Stomach smooth muscle (tissue), 2 donors: ENCODE measurements at regions not wholly inside any gene's neighbourhood (a gene's known extent, or its start where the extent isn't known, plus 50 kb on each side); places are given as distances from the start of the nearest gene placed in this dataset.

Experiments
- H3K27ac ChIP-seq: one replicate; pipeline ENCODE4 v1.7.0; 2013; ENCODE audit warnings: mild to moderate bottlenecking, low read length, inconsistent platforms
- H3K27me3 ChIP-seq, 2 donors: one replicate each; pipeline ENCODE4 v1.7.0; 2013; ENCODE audit warnings: low read length in 2 of 2; ENCODE audit not compliant: insufficient read depth in 2 of 2, control insufficient read depth in 1 of 2
- H3K36me3 ChIP-seq, 2 donors: one replicate each; pipeline ENCODE4 v1.7.0; 2013; ENCODE audit warnings: low read length in 2 of 2; ENCODE audit not compliant: control insufficient read depth in 2 of 2, insufficient read depth in 2 of 2
- H3K4me1 ChIP-seq: one replicate; pipeline ENCODE4 v1.7.0; 2013; ENCODE audit warnings: low read length; ENCODE audit not compliant: control insufficient read depth, insufficient read depth
- H3K4me3 ChIP-seq, 2 donors: one replicate each; pipeline ENCODE4 v1.7.0; 2013; ENCODE audit warnings: low read length in 2 of 2
- H3K9ac ChIP-seq, 2 donors: one replicate each; pipeline ENCODE4 v1.7.0; 2013; ENCODE audit warnings: low read length in 2 of 2, mild to moderate bottlenecking in 1 of 2
- H3K9me3 ChIP-seq, 2 donors: one replicate each; pipeline ENCODE4 v1.7.0; 2013; ENCODE audit warnings: low read length in 2 of 2; ENCODE audit not compliant: control insufficient read depth in 2 of 2
- donor health status: healthy.
- donor health status: Pancreatic carcinoma.

- Histone ChIP-seq H3K4me3 (no peak overlapping the region), H3K9me3 (no peaks in the 10 kb centered on the region), H3K27ac (no peak overlapping the region), H3K9ac (no peak overlapping the region), H3K4me1 (no peaks in the 10 kb centered on the region), H3K27me3 (no peaks in the 10 kb centered on the region), H3K36me3 (no peaks in the 10 kb centered on the region)
Observed at GRCh38 chr3:148205977-148206376, 491.7 kb upstream of the AGTR1 start.

GRCh38 chr3:148206446-148206845, 491.3 kb upstream of the AGTR1 start:
- Histone ChIP-seq H3K4me3 (no peak overlapping the region), H3K4me1 (no peaks in the 10 kb centered on the region), H3K27me3 (no peaks in the 10 kb centered on the region), H3K9me3 (no peaks in the 10 kb centered on the region), H3K9ac (no peak overlapping the region), H3K36me3 (no peaks in the 10 kb centered on the region), H3K27ac (no peak overlapping the region)

GRCh38 chr3:148208975-148209374, 488.7 kb upstream of the AGTR1 start:
- H3K27ac ChIP-seq = no peak overlapping the region
- H3K4me1 ChIP-seq = no peaks in the 10 kb centered on the region
- H3K4me3 ChIP-seq = no peak overlapping the region
- no peak overlapping the region for H3K9ac ChIP-seq
- H3K27me3 ChIP-seq = no peaks in the 10 kb centered on the region
- H3K36me3 ChIP-seq = no peaks in the 10 kb centered on the region
- H3K9me3 ChIP-seq = no peaks in the 10 kb centered on the region

DNA sequence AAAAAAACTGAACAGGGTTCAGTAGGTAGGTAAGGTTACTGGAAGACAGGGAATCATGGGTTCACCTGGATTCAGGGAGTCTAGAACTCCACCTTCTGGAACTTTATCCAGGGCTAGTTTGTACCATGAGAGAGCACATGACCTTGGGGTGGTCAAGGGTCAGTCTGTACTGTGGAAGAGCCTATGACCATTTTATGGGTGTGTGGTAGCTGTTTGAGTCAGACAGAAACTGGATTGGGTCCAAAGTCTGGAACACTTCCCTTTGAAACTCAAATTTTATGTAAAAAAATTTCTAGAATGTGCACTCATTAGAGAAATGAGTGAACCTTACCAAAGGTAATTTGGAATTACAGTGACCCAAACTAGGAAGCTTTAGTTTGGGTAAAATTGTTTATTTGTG, 486.0 kb upstream of the AGTR1 start:
- Histone ChIP-seq H3K4me1 (no peaks in the 10 kb centered on the region), H3K36me3 (no peaks in the 10 kb centered on the region), H3K4me3 (no peak overlapping the region), H3K27ac (no peak overlapping the region), H3K9me3 (no peaks in the 10 kb centered on the region), H3K9ac (no peak overlapping the region), H3K27me3 (no peaks in the 10 kb centered on the region)

DNA sequence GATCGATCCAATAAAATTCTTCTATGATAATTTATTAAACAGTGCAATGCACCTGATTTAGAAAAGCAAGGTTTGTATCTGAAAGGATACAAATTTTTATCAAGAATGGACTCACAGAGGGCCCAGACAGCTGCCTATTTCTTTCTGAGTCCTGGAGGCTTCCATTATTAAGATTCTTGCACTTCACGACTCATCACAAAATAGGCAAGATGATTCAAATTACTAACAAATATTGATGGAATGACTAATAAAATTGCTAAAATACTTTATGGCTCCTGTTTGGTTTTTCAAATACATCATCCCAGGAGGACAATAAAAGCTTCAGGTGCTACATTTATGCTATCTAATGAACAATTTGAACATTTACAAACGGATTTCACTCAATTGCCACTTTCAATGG, 483.0 kb upstream of the AGTR1 start:
- Histone ChIP-seq H3K9me3 (no peaks in the 10 kb centered on the region), H3K27me3 (no peaks in the 10 kb centered on the region), H3K4me3 (no peak overlapping the region), H3K9ac (no peak overlapping the region), H3K4me1 (no peaks in the 10 kb centered on the region), H3K36me3 (no peaks in the 10 kb centered on the region), H3K27ac (no peak overlapping the region)

- Histone ChIP-seq H3K4me3 (no peak overlapping the region), H3K27ac (no peak overlapping the region), H3K9ac (no peak overlapping the region), H3K4me1 (no peaks in the 10 kb centered on the region), H3K36me3 (no peaks in the 10 kb centered on the region), H3K9me3 (no peaks in the 10 kb centered on the region), H3K27me3 (no peaks in the 10 kb centered on the region)
Observed at GRCh38 chr3:148217317-148217716, 480.4 kb upstream of the AGTR1 start.

- Histone ChIP-seq H3K9me3 (no peaks in the 10 kb centered on the region), H3K36me3 (no peaks in the 10 kb centered on the region), H3K4me1 (no peaks in the 10 kb centered on the region), H3K27ac (no peak overlapping the region), H3K9ac (no peak overlapping the region), H3K4me3 (no peak overlapping the region), H3K27me3 (no peaks in the 10 kb centered on the region)
Observed at GRCh38 chr3:148218222-148218621, 479.5 kb upstream of the AGTR1 start.

GRCh38 chr3:148219999-148220398, 477.7 kb upstream of the AGTR1 start:
- Histone ChIP-seq H3K27me3 (no peaks in the 10 kb centered on the region), H3K4me1 (no peaks in the 10 kb centered on the region), H3K27ac (no peak overlapping the region), H3K9ac (no peak overlapping the region), H3K36me3 (no peaks in the 10 kb centered on the region), H3K4me3 (no peak overlapping the region), H3K9me3 (no peaks in the 10 kb centered on the region)

DNA sequence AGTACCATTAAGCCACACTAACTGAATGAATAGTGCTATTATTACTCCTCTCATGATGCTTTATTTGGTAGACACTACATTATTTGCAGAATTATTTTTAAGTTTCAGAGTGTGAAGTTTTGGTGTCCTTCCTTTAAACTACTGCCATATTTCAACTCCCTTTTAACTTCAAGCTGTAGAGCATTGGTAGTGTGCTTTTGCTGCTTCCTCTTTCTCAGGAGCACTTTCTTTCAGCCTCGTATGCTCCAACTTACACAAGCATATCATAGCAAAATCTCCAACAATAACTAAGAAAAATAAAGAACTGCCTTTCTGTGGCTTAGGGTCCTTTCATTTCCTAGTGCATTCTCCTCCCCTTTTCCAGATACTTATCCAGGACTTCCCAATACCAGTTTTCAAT, 476.4 kb upstream of the AGTR1 start:
- Histone ChIP-seq H3K9ac (no peak overlapping the region), H3K27ac (no peak overlapping the region), H3K4me1 (no peaks in the 10 kb centered on the region), H3K9me3 (no peaks in the 10 kb centered on the region), H3K36me3 (no peaks in the 10 kb centered on the region), H3K4me3 (no peak overlapping the region), H3K27me3 (no peaks in the 10 kb centered on the region)

GRCh38 chr3:148223266-148223665, 474.4 kb upstream of the AGTR1 start:
- H3K9me3 ChIP-seq = no peaks in the 10 kb centered on the region
- no peaks in the 10 kb centered on the region for H3K36me3 ChIP-seq
- H3K4me1 ChIP-seq = no peaks in the 10 kb centered on the region
- no peak overlapping the region for H3K9ac ChIP-seq
- no peaks in the 10 kb centered on the region for H3K27me3 ChIP-seq
- H3K27ac ChIP-seq = no peak overlapping the region
- H3K4me3 ChIP-seq = no peak overlapping the region

GRCh38 chr3:148226246-148226645, 471.5 kb upstream of the AGTR1 start:
- H3K27me3 ChIP-seq = no peaks in the 10 kb centered on the region
- H3K4me1 ChIP-seq = no peaks in the 10 kb centered on the region
- H3K4me3 ChIP-seq = no peak overlapping the region
- no peak overlapping the region for H3K9ac ChIP-seq
- no peaks in the 10 kb centered on the region for H3K9me3 ChIP-seq
- H3K36me3 ChIP-seq = no peaks in the 10 kb centered on the region
- no peak overlapping the region for H3K27ac ChIP-seq

DNA sequence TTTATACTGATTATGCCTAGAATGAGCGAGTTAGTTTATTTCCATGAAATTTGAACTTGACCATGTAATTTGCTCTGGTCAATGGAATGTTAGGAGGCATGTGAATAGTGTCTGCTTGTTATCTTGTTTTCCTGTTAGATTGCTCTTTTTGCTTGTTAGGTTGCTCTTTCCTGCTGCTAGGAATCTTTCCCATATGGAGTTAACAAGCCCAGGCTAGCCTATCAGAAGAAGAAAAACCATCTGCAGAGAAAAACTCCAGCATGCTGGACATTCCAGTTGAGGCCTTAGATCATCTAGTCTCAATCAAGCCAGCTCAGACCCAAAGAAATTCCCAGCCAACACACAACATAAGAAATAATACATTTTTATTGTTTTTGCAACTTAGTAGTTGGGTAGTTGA, 470.2 kb upstream of the AGTR1 start:
- no peak overlapping the region for H3K27ac ChIP-seq
- no peaks in the 10 kb centered on the region for H3K4me1 ChIP-seq
- H3K27me3 ChIP-seq = no peaks in the 10 kb centered on the region
- H3K4me3 ChIP-seq = no peak overlapping the region
- no peak overlapping the region for H3K9ac ChIP-seq
- H3K36me3 ChIP-seq = no peaks in the 10 kb centered on the region
- no peaks in the 10 kb centered on the region for H3K9me3 ChIP-seq
